A673 (cell line): ENCODE measurements at regions not wholly inside any gene's neighbourhood (a gene's known extent, or its start where the extent isn't known, plus 50 kb on each side); places are given as distances from the start of the nearest gene placed in this dataset.

Source experiments
- BruUV-seq: library from RNA; stranded (reverse); fragments of 400-500 nt; replicated peaks from 2 replicates; lab custom pipeline; 2021; lab: Mats Ljungman, UMichigan
- CTCF ChIA-PET: fragments of 300-600 bp; sonication (Branson Sonifier 250); formaldehyde crosslinking; loops from one replicate; lab custom pipeline; 2022; ENCODE audit warnings: antibody characterized with exemption; lab: Charles Lee
- POLR2A ChIA-PET: fragments of 300-600 bp; sonication (Branson Sonifier 250); formaldehyde crosslinking; loops from one replicate; lab custom pipeline; 2022; ENCODE audit warnings: antibody characterized with exemption; ENCODE audit not compliant: low non-redundant PET; lab: Charles Lee
- DNase-seq: peaks from one replicate; pipeline ENCODE4 v3.0.0-alpha.2; 2015; ENCODE audit warnings: low spot score
- H3K27ac ChIP-seq: fragments of 200-600 bp; sonication (generic); 2 replicates; pipeline ENCODE4 v1.5.1; 2016; ENCODE audit warnings: mixed run types, low read depth, mild to moderate bottlenecking, mixed read lengths, antibody characterized with exemption, low read length; ENCODE audit not compliant: poor library complexity, severe bottlenecking
- H3K27me3 ChIP-seq: fragments of 200-600 bp; sonication (generic); replicated peaks from 2 replicates; pipeline ENCODE4 v1.6.1; 2017; ENCODE audit warnings: mixed run types, low read depth, mild to moderate bottlenecking, mixed read lengths, antibody characterized with exemption, low read length; ENCODE audit not compliant: insufficient read depth, poor library complexity
- H3K36me3 ChIP-seq: fragments of 200-600 bp; sonication (generic); 2 replicates; pipeline ENCODE4 v1.6.1; 2016; ENCODE audit warnings: mixed run types, mild to moderate bottlenecking, mixed read lengths, antibody characterized with exemption, low read length; ENCODE audit not compliant: insufficient read depth, poor library complexity, severe bottlenecking
- H3K4me1 ChIP-seq: fragments of 200-600 bp; sonication (generic); 2 replicates; pipeline ENCODE4 v1.6.1; 2017; ENCODE audit warnings: mixed run types, mild to moderate bottlenecking, mixed read lengths, antibody characterized with exemption, low read length; ENCODE audit not compliant: insufficient read depth, poor library complexity, severe bottlenecking
- H3K4me3 ChIP-seq: fragments of 200-600 bp; sonication (generic); 2 replicates; pipeline ENCODE4 v1.5.1; 2016; ENCODE audit warnings: low read depth, mixed run types, mild to moderate bottlenecking, mixed read lengths, low read length; ENCODE audit not compliant: poor library complexity, severe bottlenecking
- H3K9me3 ChIP-seq: fragments of 200-600 bp; sonication (generic); 2 replicates; pipeline ENCODE4 v1.6.1; 2016; ENCODE audit warnings: mixed run types, low read depth, mild to moderate bottlenecking, mixed read lengths, antibody characterized with exemption, low read length; ENCODE audit not compliant: poor library complexity, severe bottlenecking
- CTCF ChIP-seq: fragments of 300-800, 200-600 bp; sonication (generic); conservative IDR thresholded peaks from 2 replicates; pipeline ENCODE4 v1.5.1; 2017; ENCODE audit warnings: low read depth, mild to moderate bottlenecking, antibody characterized with exemption, low read length, moderate library complexity, mixed read lengths
- EZH2 ChIP-seq: fragments of 200-600 bp; sonication (generic); IDR thresholded peaks from 2 replicates; pipeline ENCODE4 v1.6.1; 2017; ENCODE audit warnings: borderline replicate concordance, low read depth, mild to moderate bottlenecking, mixed read lengths, antibody characterized with exemption, low read length; ENCODE audit not compliant: poor library complexity, severe bottlenecking
- intact Hi-C: fragments of 100-400 bp; cut with micrococcal nuclease; formaldehyde crosslinking; loops from one replicate; pipeline ENCODE4 v1.10.0; 2022; ENCODE audit not compliant: unreplicated experiment

DNA sequence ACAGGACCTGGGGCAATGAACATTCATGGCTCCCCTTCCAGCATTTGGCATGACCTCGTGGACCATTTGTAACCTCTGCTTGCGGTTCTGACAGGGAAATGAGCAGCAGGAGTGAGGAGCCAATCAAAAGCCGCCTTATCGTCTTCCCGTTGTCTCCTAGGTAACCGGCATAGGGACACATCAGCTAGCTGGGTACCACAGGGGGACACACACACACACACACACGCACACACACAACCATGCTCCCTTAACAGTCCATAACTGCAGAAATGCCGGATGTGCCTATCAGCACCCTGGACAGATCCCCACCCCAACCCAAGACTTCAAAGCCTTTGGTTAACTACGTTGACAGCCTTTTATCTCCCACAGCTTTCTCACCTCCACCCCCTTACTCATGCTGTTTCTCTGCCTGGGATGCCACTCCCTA, 53.4 kb upstream of the CCDC174 start:
- Histone ChIP-seq H3K4me1 (no peaks in the 10 kb centered on the region), H3K4me3 (no peak overlapping the region), H3K36me3 (no peaks in the 10 kb centered on the region), H3K9me3 (no peaks in the 10 kb centered on the region), H3K27ac (no peak overlapping the region), H3K27me3 (peaks cover 63% of the 10 kb centered on the region)
- intact Hi-C loops = no loop called here
- DNase-seq = peak; percentile 46
- TF ChIP-seq CTCF (no peak), EZH2 (no peak)
- no TSS peak for BruUV-seq
- CTCF ChIA-PET = no interaction called here
- POLR2A ChIA-PET = no interaction called here

DNA sequence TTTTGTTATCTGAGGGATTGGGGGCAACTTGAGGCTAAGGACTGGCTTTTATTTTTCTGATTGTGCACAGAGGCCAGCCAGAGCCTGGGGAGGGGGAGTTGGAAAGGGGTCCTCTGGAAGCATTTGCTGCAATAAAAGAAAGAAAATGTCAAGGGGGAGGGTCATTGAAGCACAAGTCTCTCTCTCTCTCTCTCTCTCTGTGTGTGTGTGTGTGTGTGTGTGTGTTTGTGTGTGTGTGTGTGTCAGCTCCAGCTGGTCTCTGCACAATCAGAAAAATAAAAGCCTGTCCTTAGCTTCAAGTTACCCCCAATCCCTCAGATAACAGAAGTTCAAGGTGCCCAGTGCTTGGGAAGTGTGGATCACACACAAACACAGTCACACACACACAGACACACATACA, 52.1 kb upstream of the CCDC174 start:
- POLR2A ChIA-PET = no interaction called here

GRCh38 chr3:14600075-14600474, 51.5 kb upstream of the CCDC174 start:
- no peak for TF ChIP-seq CTCF
- TF ChIP-seq EZH2 = no peak
- Histone ChIP-seq H3K4me1 (no peaks in the 10 kb centered on the region), H3K4me3 (no peak overlapping the region), H3K36me3 (no peaks in the 10 kb centered on the region), H3K9me3 (no peaks in the 10 kb centered on the region), H3K27ac (no peak overlapping the region), H3K27me3 (peaks cover 82% of the 10 kb centered on the region)
- no TSS peak for BruUV-seq
- no peak for DNase-seq
- POLR2A ChIA-PET = no interaction called here
- intact Hi-C loops = no loop called here
- CTCF ChIA-PET = no interaction called here

More for the DNA sequence above, 52.1 kb upstream of the CCDC174 start:
- no peaks in the 10 kb centered on the region for H3K36me3 ChIP-seq
- no peak for DNase-seq
- CTCF ChIA-PET = no interaction called here
- H3K4me3 ChIP-seq = no peak overlapping the region
- H3K9me3 ChIP-seq = no peaks in the 10 kb centered on the region
- intact Hi-C loops = no loop called here
- H3K27me3 ChIP-seq = peaks cover 76% of the 10 kb centered on the region
- H3K27ac ChIP-seq = no peak overlapping the region
- no peaks in the 10 kb centered on the region for H3K4me1 ChIP-seq
- TF ChIP-seq EZH2 = no peak
- no TSS peak for BruUV-seq
